Right lobe of liver (tissue), 6 donors: ENCODE measurements at regions not wholly inside any gene's neighbourhood (a gene's known extent, or its start where the extent isn't known, plus 50 kb on each side); places are given as distances from the start of the nearest gene placed in this dataset.
"Not testable (repeated sequence)": the region's sequence is repeated elsewhere in the genome, so short reads cannot be mapped to it uniquely, and the experiment has no call there.

Source experiments
- ATAC-seq, 4 donors: fragments of 200-7000 bp; cut with Tn5 transposase; one replicate each; pipeline ENCODE4 v1.9.1; 2020; ENCODE audit warnings: mild to moderate bottlenecking in 4 of 4, moderate library complexity in 4 of 4
- DNase-seq, 3 donors: peaks; one replicate each; pipeline ENCODE4 v3.0.0-alpha.2; 2020
- H3K27ac ChIP-seq, 3 donors: fragments of 200-600 bp; one replicate each; pipeline ENCODE4 v1.8.0; 2022
- H3K27me3 ChIP-seq, 2 donors: fragments of 200-600 bp; one replicate each; pipeline ENCODE4 v1.8.0; 2022
- H3K36me3 ChIP-seq, 4 donors: fragments of 200-600 bp; sonication (generic) in 1 of 4; one replicate each; pipeline versions ENCODE4 v1.5.1 to v1.8.0; 2017 to 2022; ENCODE audit warnings: control low read depth in 1 of 4
- H3K4me1 ChIP-seq, 4 donors: fragments of 200-600 bp; sonication (generic) in 1 of 4; one replicate each; pipeline versions ENCODE4 v1.5.1 to v1.8.0; 2017 to 2022; ENCODE audit warnings: control low read depth in 1 of 4
- H3K4me3 ChIP-seq, 3 donors: fragments of 200-600 bp; one replicate each; pipeline ENCODE4 v1.8.0; 2022
- H3K9me3 ChIP-seq, 4 donors: fragments of 200-600 bp; sonication (generic) in 1 of 4; one replicate each; pipeline versions ENCODE4 v1.5.1 to v1.8.0; 2017 to 2022; ENCODE audit warnings: control low read depth in 1 of 4
- POLR2A ChIP-seq: fragments of 450-650 bp; IDR thresholded peaks from one replicate; pipeline ENCODE4 v1.6.1; 2017; ENCODE audit warnings: antibody characterized with exemption, mild to moderate bottlenecking
- WGBS: methylation state at CpG from one replicate; pipeline ENCODE4 v1.1.6; 2018; ENCODE audit warnings: low coverage, low lambda C conversion rate; ENCODE audit not compliant: insufficient coverage; ENCODE audit errors: missing lambda C conversion rate; 5-methylcytosine and 5-hydroxymethylcytosine counted together
- intact Hi-C, 2 donors: fragments of 100-400 bp; cut with DNase I; formaldehyde crosslinking; loops; one replicate each; pipeline versions ENCODE4 v1.11.2 to v1.14.1; 2022
- TF ChIP-seq, protein P1 (sequence below), 4 donors: fragments of 200-600 bp in 3 of 4; fragments of 450-650 bp in 1 of 4; IDR thresholded peaks; one replicate each; pipeline versions ENCODE4 v1.5.1 to v1.8.0; 2016 to 2022; ENCODE audit warnings: antibody characterized with exemption in 4 of 4, mild to moderate bottlenecking in 2 of 4
- donor health status: DM: no; HTN: yes; CAD: no.
- donor health status: DM: no; HTN: no; CAD: no.
- donor health status: DM: no; HTN: no; CAD: no.
- donor health status: DM: no; HTN: yes; CAD: no.
- donor health status: DM: no; HTN: yes; CAD: no.

- Histone ChIP-seq H3K4me3 (no peak overlapping the region), H3K27me3 (no peaks in the 10 kb centered on the region), H3K27ac (no peak overlapping the region), H3K4me1 (no peaks in the 10 kb centered on the region), H3K36me3 (no peaks in the 10 kb centered on the region), H3K9me3 (no peaks in the 10 kb centered on the region)
- DNase-seq, result no peak
- intact Hi-C loops, result no loop called here
- WGBS, result 39% methylated on average over 2 of the region's 2 CpGs
- no peak for TF ChIP-seq POLR2A
- TF ChIP-seq, protein P1, sequence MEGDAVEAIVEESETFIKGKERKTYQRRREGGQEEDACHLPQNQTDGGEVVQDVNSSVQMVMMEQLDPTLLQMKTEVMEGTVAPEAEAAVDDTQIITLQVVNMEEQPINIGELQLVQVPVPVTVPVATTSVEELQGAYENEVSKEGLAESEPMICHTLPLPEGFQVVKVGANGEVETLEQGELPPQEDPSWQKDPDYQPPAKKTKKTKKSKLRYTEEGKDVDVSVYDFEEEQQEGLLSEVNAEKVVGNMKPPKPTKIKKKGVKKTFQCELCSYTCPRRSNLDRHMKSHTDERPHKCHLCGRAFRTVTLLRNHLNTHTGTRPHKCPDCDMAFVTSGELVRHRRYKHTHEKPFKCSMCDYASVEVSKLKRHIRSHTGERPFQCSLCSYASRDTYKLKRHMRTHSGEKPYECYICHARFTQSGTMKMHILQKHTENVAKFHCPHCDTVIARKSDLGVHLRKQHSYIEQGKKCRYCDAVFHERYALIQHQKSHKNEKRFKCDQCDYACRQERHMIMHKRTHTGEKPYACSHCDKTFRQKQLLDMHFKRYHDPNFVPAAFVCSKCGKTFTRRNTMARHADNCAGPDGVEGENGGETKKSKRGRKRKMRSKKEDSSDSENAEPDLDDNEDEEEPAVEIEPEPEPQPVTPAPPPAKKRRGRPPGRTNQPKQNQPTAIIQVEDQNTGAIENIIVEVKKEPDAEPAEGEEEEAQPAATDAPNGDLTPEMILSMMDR (IDR thresholded peaks at IDR 0.05), result no peak
- no peak for ATAC-seq
These were observed 868.1 kb downstream of the XPNPEP1 start for GRCh38 chr10:109055243-109055642.

GRCh38 chr10:109047856-109048255 lies 875.5 kb downstream of the XPNPEP1 start:
- no peak for ATAC-seq
- no peaks in the 10 kb centered on the region for H3K27me3 ChIP-seq
- H3K9me3 ChIP-seq, result no peaks in the 10 kb centered on the region
- H3K4me3 ChIP-seq, result no peak overlapping the region
- no peaks in the 10 kb centered on the region for H3K4me1 ChIP-seq
- H3K36me3 ChIP-seq, result no peaks in the 10 kb centered on the region
- no CpG with 5 or more reads among the region's 12 CpGs for WGBS
- TF ChIP-seq, protein P1 (IDR thresholded peaks at IDR 0.05), result no peak
- no peak for TF ChIP-seq POLR2A
- H3K27ac ChIP-seq, result no peak overlapping the region
- DNase-seq, result no peak
- intact Hi-C loops, result no loop called here

DNA sequence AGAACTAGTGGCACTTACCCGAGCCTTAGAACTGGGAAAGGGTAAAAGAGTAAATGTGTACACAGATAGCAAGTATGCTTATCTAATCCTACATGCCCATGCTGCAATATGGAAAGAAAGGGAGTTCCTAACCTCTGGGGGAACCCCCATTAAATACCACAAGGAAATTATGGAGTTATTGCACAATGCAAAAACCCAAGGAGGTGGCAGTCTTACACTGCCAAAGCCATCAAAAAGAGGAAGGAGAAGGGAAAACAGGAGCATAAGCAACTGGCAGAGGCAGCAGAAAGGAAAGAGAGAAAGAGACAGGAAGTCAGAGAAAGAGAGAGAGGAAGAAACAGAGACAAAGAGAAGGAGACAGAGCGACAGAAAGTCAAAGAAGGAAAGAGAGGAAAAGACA lies 876.9 kb downstream of the XPNPEP1 start:
- intact Hi-C loops, ATAC-seq, H3K4me1 ChIP-seq, DNase-seq, H3K4me3 ChIP-seq, H3K9me3 ChIP-seq, H3K27ac ChIP-seq, H3K36me3 ChIP-seq, H3K27me3 ChIP-seq: not testable (repeated sequence)
- 58% methylated on average over 2 of the region's 2 CpGs for WGBS

GRCh38 chr10:109040622-109041021 lies 882.7 kb downstream of the XPNPEP1 start:
- H3K27ac ChIP-seq, result no peak overlapping the region
- intact Hi-C loops, result no loop called here
- DNase-seq (no peak), ATAC-seq (no peak)
- H3K27me3 ChIP-seq, result no peaks in the 10 kb centered on the region
- 64% methylated on average over 3 of the region's 17 CpGs for WGBS
- no peaks in the 10 kb centered on the region for H3K36me3 ChIP-seq
- no peaks in the 10 kb centered on the region for H3K9me3 ChIP-seq
- H3K4me1 ChIP-seq, result no peaks in the 10 kb centered on the region
- no peak overlapping the region for H3K4me3 ChIP-seq
- TF ChIP-seq POLR2A, result no peak
- TF ChIP-seq, protein P1 (IDR thresholded peaks at IDR 0.05), result no peak

- no peak for ATAC-seq
- H3K4me1 ChIP-seq, result no peaks in the 10 kb centered on the region
- H3K9me3 ChIP-seq, result no peaks in the 10 kb centered on the region
- H3K27ac ChIP-seq, result no peak overlapping the region
- intact Hi-C loops, result no loop called here
- H3K27me3 ChIP-seq, result no peaks in the 10 kb centered on the region
- H3K36me3 ChIP-seq, result no peaks in the 10 kb centered on the region
- TF ChIP-seq, protein P1 (IDR thresholded peaks at IDR 0.05), result no peak
- no peak for TF ChIP-seq POLR2A
- H3K4me3 ChIP-seq, result no peak overlapping the region
- DNase-seq, result no peak
- WGBS, result 66% methylated on average over 4 of the region's 4 CpGs
These were observed 885.3 kb downstream of the XPNPEP1 start for GRCh38 chr10:109037978-109038377.
